ENCODE measurements at regions not wholly inside any gene's neighbourhood (a gene's known extent, or its start where the extent isn't known, plus 50 kb on each side); places are given as distances from the start of the nearest gene placed in this dataset.

DNA sequence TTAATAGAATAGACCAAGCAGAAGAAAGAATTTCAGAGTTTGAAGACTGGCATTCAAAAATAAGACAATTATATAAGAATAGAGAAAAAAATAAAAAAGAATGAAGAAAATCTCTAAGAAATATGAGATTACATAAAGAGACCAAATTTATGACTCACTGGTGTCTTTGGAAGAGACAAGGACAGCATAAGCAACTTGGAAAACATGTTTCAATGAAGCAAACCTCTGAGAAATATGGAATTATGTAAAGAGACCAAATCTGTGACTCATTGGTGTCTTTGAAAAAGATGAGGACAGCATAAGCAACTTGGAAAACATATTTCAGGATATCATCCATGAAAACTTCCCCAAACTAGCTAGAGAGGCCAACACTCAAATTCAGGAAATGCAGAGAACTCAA is 60.4 kb upstream of the LYPLAL1 start (continued):
- TF ChIP-seq, protein P1, sequence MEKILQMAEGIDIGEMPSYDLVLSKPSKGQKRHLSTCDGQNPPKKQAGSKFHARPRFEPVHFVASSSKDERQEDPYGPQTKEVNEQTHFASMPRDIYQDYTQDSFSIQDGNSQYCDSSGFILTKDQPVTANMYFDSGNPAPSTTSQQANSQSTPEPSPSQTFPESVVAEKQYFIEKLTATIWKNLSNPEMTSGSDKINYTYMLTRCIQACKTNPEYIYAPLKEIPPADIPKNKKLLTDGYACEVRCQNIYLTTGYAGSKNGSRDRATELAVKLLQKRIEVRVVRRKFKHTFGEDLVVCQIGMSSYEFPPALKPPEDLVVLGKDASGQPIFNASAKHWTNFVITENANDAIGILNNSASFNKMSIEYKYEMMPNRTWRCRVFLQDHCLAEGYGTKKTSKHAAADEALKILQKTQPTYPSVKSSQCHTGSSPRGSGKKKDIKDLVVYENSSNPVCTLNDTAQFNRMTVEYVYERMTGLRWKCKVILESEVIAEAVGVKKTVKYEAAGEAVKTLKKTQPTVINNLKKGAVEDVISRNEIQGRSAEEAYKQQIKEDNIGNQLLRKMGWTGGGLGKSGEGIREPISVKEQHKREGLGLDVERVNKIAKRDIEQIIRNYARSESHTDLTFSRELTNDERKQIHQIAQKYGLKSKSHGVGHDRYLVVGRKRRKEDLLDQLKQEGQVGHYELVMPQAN (conservative IDR thresholded peaks at IDR 0.05), result no peak
- TF ChIP-seq FOXM1 (IDR thresholded peaks at IDR 0.05; ENCODE audit: low read depth, low read length) (no peak), ZNF24 (IDR thresholded peaks at IDR 0.05) (no peak), ETV6 (conservative IDR thresholded peaks at IDR 0.05 in 1 of 2, IDR thresholded peaks at IDR 0.05 in 1 of 2; ENCODE audit: borderline replicate concordance in 1 of 2, low read depth in 1 of 2) (no peak)

DNA sequence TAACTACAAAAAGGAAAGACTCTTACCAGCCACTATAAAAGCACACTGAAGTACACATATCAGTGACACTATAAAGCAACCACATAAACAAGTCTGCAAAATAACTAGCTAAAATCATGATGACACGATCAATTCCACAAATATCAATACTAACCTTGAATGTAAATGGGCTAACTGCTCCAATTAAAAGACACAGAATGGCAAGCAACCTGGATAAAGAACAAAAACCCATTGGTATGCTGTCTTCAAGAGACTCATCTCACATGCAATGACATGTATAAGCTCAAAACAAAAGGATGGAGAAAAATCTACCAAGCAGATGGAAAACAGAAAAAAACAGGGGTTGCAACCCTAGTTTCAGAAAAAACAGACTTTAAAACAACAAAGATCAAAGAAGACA is 59.7 kb upstream of the LYPLAL1 start:
- DNase-seq (ENCODE audit: low read depth, low spot score), result no peak
- no peak overlapping the region for H3K4me2 ChIP-seq (ENCODE audit: control insufficient read depth, insufficient read depth)
- no peaks in the 10 kb centered on the region; the same call in 2 of the 3 replicates for H3K9me3 ChIP-seq (replicated peaks; ENCODE audit: control insufficient read depth, insufficient read depth, low read length)
- H3K36me3 ChIP-seq (ENCODE audit: control insufficient read depth in 2 of 2, insufficient read depth in 2 of 2, low read length in 1 of 2), result no peaks in the 10 kb centered on the region
- no peak overlapping the region for H3K4me3 ChIP-seq
- ChIA-PET SMC1A (ENCODE audit: uncharacterized antibody, unreplicated experiment) (interaction anchor here (0.6 kb wide), 1 partner anchor 273 kb away, joined by 3 read pairs; no protein-coding TSS in a partner anchor), RAD21 (ENCODE audit: unreplicated experiment) (no interaction called here), POLR2A (no interaction called here), CTCF (interaction anchor here (1.2 kb wide), 1 partner anchor 75 kb away, joined by 3 read pairs; no protein-coding TSS in a partner anchor)
- intact Hi-C loops (cut with micrococcal nuclease; ENCODE audit: unreplicated experiment), result no loop called here
- H3K27ac ChIP-seq (ENCODE audit: control insufficient read depth, insufficient read depth), result no peak overlapping the region
- H3K4me1 ChIP-seq (ENCODE audit: control insufficient read depth, insufficient read depth, low read length), result no peaks in the 10 kb centered on the region
- TF ChIP-seq HCFC1 (IDR thresholded peaks at IDR 0.05; ENCODE audit: low read length) (no peak), SRF (IDR thresholded peaks at IDR 0.05; ENCODE audit: low read depth in 2 of 2, low read length in 2 of 2) (no peak), ZNF622 (IDR thresholded peaks at IDR 0.05) (no peak), TCF12 (IDR thresholded peaks at IDR 0.05; ENCODE audit: low read depth, low read length) (no peak), ASH2L (IDR thresholded peaks at IDR 0.05; ENCODE audit: borderline replicate concordance, low read depth) (no peak), ZZZ3 (IDR thresholded peaks at IDR 0.05; ENCODE audit: control insufficient read depth, insufficient read length, low read depth) (no peak), FOS (IDR thresholded peaks at IDR 0.05; ENCODE audit: borderline replicate concordance, extremely low read depth, insufficient read length) (no peak), SMAD1 (IDR thresholded peaks at IDR 0.05; ENCODE audit: low read depth, partially characterized antibody) (no peak), YY1 (IDR thresholded peaks at IDR 0.05; ENCODE audit: low read depth, low read length) (no peak)
- ATAC-seq, result no peak
- 6% methylated on average over 1 of the region's 1 CpG for WGBS (ENCODE audit: insufficient coverage, insufficient replicate concordance, low lambda C conversion rate, missing lambda C conversion rate)
- H4K20me1 ChIP-seq (ENCODE audit: control insufficient read depth, insufficient read depth), result no peaks in the 10 kb centered on the region
- H2AFZ ChIP-seq (ENCODE audit: control insufficient read depth, low read depth, low read length), result no peak overlapping the region
- no TSS peak for BruUV-seq (replicated peaks)
- H3K79me2 ChIP-seq (ENCODE audit: control insufficient read depth, insufficient read depth, low read length), result no peaks in the 10 kb centered on the region
- 0 out of 4 replicates have a peak, but pooled peaks cover 0 to 1% of the 10 kb centered on the region in 2 experiments for H3K27me3 ChIP-seq (replicated peaks in 1 of 2; ENCODE audit: control insufficient read depth in 2 of 2, insufficient read depth in 2 of 2, low read length in 1 of 2)
- in situ Hi-C loops (cut with MboI), result no loop called here
- FAIRE-seq, result no peak
- H3K9ac ChIP-seq (ENCODE audit: control insufficient read depth, insufficient read depth, low read length), result no peak overlapping the region

Measured in GM12878 (cell line).